Liver (tissue), 3 donors: ENCODE measurements at regions not wholly inside any gene's neighbourhood (a gene's known extent, or its start where the extent isn't known, plus 50 kb on each side); places are given as distances from the start of the nearest gene placed in this dataset.

Source experiments
- CTCF ChIP-seq: fragments of 150-350 bp; IDR thresholded peaks from 2 replicates; pipeline ENCODE4 v1.5.1; 2017; ENCODE audit warnings: improper control_type of control experiment, low read depth, low read length; ENCODE audit not compliant: missing input control
- EGR1 ChIP-seq, 2 donors: IDR thresholded peaks; 2 replicates each; pipeline ENCODE4 v1.6.1; 2016 to 2018; ENCODE audit warnings: antibody characterized with exemption in 2 of 2, low read depth in 2 of 2
- GABPA ChIP-seq, 2 donors: IDR thresholded peaks in 1 of 2; conservative IDR thresholded peaks in 1 of 2; 2 replicates each; pipeline ENCODE4 v1.6.1; 2016; ENCODE audit warnings: antibody characterized with exemption in 2 of 2, mild to moderate bottlenecking in 1 of 2, moderate library complexity in 1 of 2
- MAX ChIP-seq: IDR thresholded peaks from 2 replicates; pipeline ENCODE4 v1.6.1; 2016; ENCODE audit warnings: antibody characterized with exemption
- TAF1 ChIP-seq: conservative IDR thresholded peaks from 2 replicates; pipeline ENCODE4 v1.6.1; 2016; ENCODE audit warnings: antibody characterized with exemption, mild to moderate bottlenecking
- YY1 ChIP-seq: IDR thresholded peaks from 2 replicates; pipeline ENCODE4 v1.6.1; 2016; ENCODE audit warnings: antibody characterized with exemption, mild to moderate bottlenecking
- donor health status: healthy.
- donor health status: healthy.

DNA sequence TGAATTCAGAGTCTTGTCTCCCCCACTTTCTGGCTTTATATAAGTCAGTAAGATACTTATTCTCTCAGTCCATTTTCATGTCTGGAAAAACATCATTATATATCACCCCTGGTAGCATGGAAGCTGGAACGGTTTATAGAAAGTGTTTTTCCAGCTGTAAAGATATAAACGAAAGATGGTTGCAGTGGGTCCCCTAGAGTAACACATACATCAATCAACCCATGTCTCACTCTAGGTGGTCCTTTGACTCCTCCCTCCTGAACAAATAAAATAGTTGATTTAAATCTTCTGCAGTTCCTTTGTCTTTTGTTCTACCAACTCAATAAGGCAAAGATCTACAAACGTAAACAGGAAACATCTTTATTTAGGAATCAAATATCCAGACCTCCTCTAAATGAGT is 1306.1 kb upstream of the TENM3 start:
- TF ChIP-seq CTCF, result no peak
- TF ChIP-seq YY1, result no peak
- TF ChIP-seq EGR1 (IDR thresholded peaks at IDR 0.05; ENCODE audit: low read depth in 2 of 2), result no peak
- no peak for TF ChIP-seq GABPA (IDR thresholded peaks at IDR 0.05 in 1 of 2, conservative IDR thresholded peaks at IDR 0.05 in 1 of 2)
- TF ChIP-seq MAX, result no peak
- no peak for TF ChIP-seq TAF1
